ENCODE measurements at regions not wholly inside any gene's neighbourhood (a gene's known extent, or its start where the extent isn't known, plus 50 kb on each side); places are given as distances from the start of the nearest gene placed in this dataset.

GRCh38 chr5:99133921-99134320 is 205.1 kb upstream of the CHD1 start:
- Mint-ChIP-seq H3K9me3 (no peaks in the 10 kb centered on the region), H3K27ac (no peak overlapping the region), H3K36me3 (no peaks in the 10 kb centered on the region), H3K4me1 (no peaks in the 10 kb centered on the region), H3K27me3 (ENCODE audit: low read depth) (no peaks in the 10 kb centered on the region), H3K4me3 (no peak overlapping the region)
- DNase-seq (ENCODE audit: low spot score) = no peak
- no peak for TF ChIP-seq AFF4 (CRISPR knock-in tag; IDR thresholded peaks at IDR 0.05; ENCODE audit: borderline replicate concordance)
- no peak for TF ChIP-seq SOX15 (CRISPR knock-in tag; IDR thresholded peaks at IDR 0.05)
- no peak for TF ChIP-seq HMGA2 (CRISPR knock-in tag; IDR thresholded peaks at IDR 0.05)
- TF ChIP-seq AR (CRISPR knock-in tag; IDR thresholded peaks at IDR 0.05) = no peak
- TF ChIP-seq MXD4 (CRISPR knock-in tag; IDR thresholded peaks at IDR 0.05; ENCODE audit: borderline replicate concordance) = no peak
- no peak for TF ChIP-seq ERG (CRISPR knock-in tag; IDR thresholded peaks at IDR 0.05)
- no peak for TF ChIP-seq ARID4B (CRISPR knock-in tag; IDR thresholded peaks at IDR 0.05; ENCODE audit: borderline replicate concordance)
- ChIA-PET POLR2A (no interaction called here), CTCF (no interaction called here)
- no peak for ATAC-seq

GRCh38 chr5:99129768-99130501 is 201.1 kb upstream of the CHD1 start:
- ATAC-seq = no peak
- DNase-seq (ENCODE audit: low spot score) = no peak
- Mint-ChIP-seq H3K4me1 (no peaks in the 10 kb centered on the region), H3K36me3 (no peaks in the 10 kb centered on the region), H3K9me3 (no peaks in the 10 kb centered on the region), H3K27ac (no peak overlapping the region), H3K27me3 (ENCODE audit: low read depth) (no peaks in the 10 kb centered on the region), H3K4me3 (no peak overlapping the region)
- ChIA-PET CTCF (interaction anchor here (1.4 kb wide), 1 partner anchor 25 kb away, joined by 14 read pairs; no protein-coding TSS in a partner anchor), POLR2A (interaction anchor here (0.6 kb wide), 1 partner anchor 30 kb away, joined by 3 read pairs; no protein-coding TSS in a partner anchor)
- TF ChIP-seq RELA (CRISPR knock-in tag; IDR thresholded peaks at IDR 0.05; ENCODE audit: borderline replicate concordance) = no peak

All from WTC11 (cell line).